ACC112 (cell line): ENCODE measurements at regions not wholly inside any gene's neighbourhood (a gene's known extent, or its start where the extent isn't known, plus 50 kb on each side); places are given as distances from the start of the nearest gene placed in this dataset.
"Not testable (repeated sequence)": the region's sequence is repeated elsewhere in the genome, so short reads cannot be mapped to it uniquely, and the experiment has no call there.

Source experiments
- H2AFZ ChIP-seq: fragments of 200-600 bp; sonication (generic); one replicate; pipeline ENCODE4 v1.6.0; 2017; ENCODE audit warnings: antibody characterized with exemption, low read length; ENCODE audit not compliant: unreplicated experiment
- H3K27ac ChIP-seq: fragments of 200-600 bp; sonication (generic); 2 replicates; pipeline ENCODE4 v1.5.1; 2014; ENCODE audit warnings: low read depth, mild to moderate bottlenecking, antibody characterized with exemption, low read length, moderate library complexity
- H3K27me3 ChIP-seq: fragments of 200-600 bp; sonication (generic); 2 replicates; pipeline ENCODE4 v1.6.1; 2014; ENCODE audit warnings: mild to moderate bottlenecking, antibody characterized with exemption, low read length, moderate library complexity, mixed read lengths; ENCODE audit not compliant: insufficient read depth
- H3K36me3 ChIP-seq: fragments of 200-600 bp; sonication (generic); 2 replicates; pipeline ENCODE4 v1.6.1; 2016; ENCODE audit warnings: mild to moderate bottlenecking, antibody characterized with exemption, low read length, moderate library complexity, mixed read lengths; ENCODE audit not compliant: insufficient read depth
- H3K4me1 ChIP-seq: fragments of 200-600 bp; sonication (generic); one replicate; pipeline ENCODE4 v1.6.1; 2016; ENCODE audit warnings: low read length, mixed read lengths; ENCODE audit not compliant: insufficient read depth, unreplicated experiment, control insufficient read depth
- H3K4me3 ChIP-seq: fragments of 200-600 bp; sonication (generic); 2 replicates; pipeline ENCODE4 v1.5.1; 2014; ENCODE audit warnings: mild to moderate bottlenecking, low read depth, low read length
- H3K79me2 ChIP-seq: fragments of 200-600 bp; sonication (generic); one replicate; pipeline ENCODE4 v1.6.0; 2016; ENCODE audit warnings: low read length; ENCODE audit not compliant: control insufficient read depth, unreplicated experiment, insufficient read depth

- H3K27ac ChIP-seq, H3K4me1 ChIP-seq, H2AFZ ChIP-seq, H3K4me3 ChIP-seq, H3K79me2 ChIP-seq, H3K27me3 ChIP-seq, H3K36me3 ChIP-seq: not testable (repeated sequence)
These were observed 1248.6 kb upstream of the CDH9 start for GRCh38 chr5:28287021-28287420.

GRCh38 chr5:28286566-28286965 is 1248.2 kb upstream of the CDH9 start:
- no peak overlapping the region for H2AFZ ChIP-seq
- no peaks in the 10 kb centered on the region for H3K4me1 ChIP-seq
- no peak overlapping the region for H3K27ac ChIP-seq
- no peaks in the 10 kb centered on the region for H3K79me2 ChIP-seq
- no peaks in the 10 kb centered on the region for H3K36me3 ChIP-seq
- H3K27me3 ChIP-seq = no peaks in the 10 kb centered on the region
- H3K4me3 ChIP-seq = no peak overlapping the region

GRCh38 chr5:28284788-28285187 is 1246.4 kb upstream of the CDH9 start:
- Histone ChIP-seq H2AFZ (no peak overlapping the region), H3K36me3 (no peaks in the 10 kb centered on the region), H3K27me3 (no peaks in the 10 kb centered on the region), H3K4me1 (no peaks in the 10 kb centered on the region), H3K27ac (no peak overlapping the region), H3K79me2 (no peaks in the 10 kb centered on the region), H3K4me3 (no peak overlapping the region)

GRCh38 chr5:28281351-28281750 is 1243.0 kb upstream of the CDH9 start:
- no peaks in the 10 kb centered on the region for H3K4me1 ChIP-seq
- no peaks in the 10 kb centered on the region for H3K36me3 ChIP-seq
- no peak overlapping the region for H3K4me3 ChIP-seq
- H3K27ac ChIP-seq = no peak overlapping the region
- H3K79me2 ChIP-seq = no peaks in the 10 kb centered on the region
- H2AFZ ChIP-seq = no peak overlapping the region
- no peaks in the 10 kb centered on the region for H3K27me3 ChIP-seq

GRCh38 chr5:28275931-28276330 is 1237.5 kb upstream of the CDH9 start:
- no peak overlapping the region for H2AFZ ChIP-seq
- no peak overlapping the region for H3K27ac ChIP-seq
- H3K36me3 ChIP-seq = no peaks in the 10 kb centered on the region
- no peaks in the 10 kb centered on the region for H3K79me2 ChIP-seq
- H3K4me1 ChIP-seq = no peaks in the 10 kb centered on the region
- no peak overlapping the region for H3K4me3 ChIP-seq
- H3K27me3 ChIP-seq = no peaks in the 10 kb centered on the region

- Histone ChIP-seq H2AFZ (no peak overlapping the region), H3K27ac (no peak overlapping the region), H3K4me3 (no peak overlapping the region), H3K27me3 (no peaks in the 10 kb centered on the region), H3K79me2 (no peaks in the 10 kb centered on the region), H3K4me1 (no peaks in the 10 kb centered on the region), H3K36me3 (no peaks in the 10 kb centered on the region)
These were observed 1231.6 kb upstream of the CDH9 start for GRCh38 chr5:28269978-28270377.

- H3K27ac ChIP-seq = no peak overlapping the region
- no peaks in the 10 kb centered on the region for H3K36me3 ChIP-seq
- H3K27me3 ChIP-seq = no peaks in the 10 kb centered on the region
- H3K4me1 ChIP-seq = no peaks in the 10 kb centered on the region
- no peak overlapping the region for H3K4me3 ChIP-seq
- no peaks in the 10 kb centered on the region for H3K79me2 ChIP-seq
- H2AFZ ChIP-seq = no peak overlapping the region
These were observed 1227.5 kb upstream of the CDH9 start for GRCh38 chr5:28265877-28266276.

- Histone ChIP-seq H3K79me2 (no peaks in the 10 kb centered on the region), H3K27me3 (no peaks in the 10 kb centered on the region), H3K36me3 (no peaks in the 10 kb centered on the region), H3K4me3 (no peak overlapping the region), H3K4me1 (no peaks in the 10 kb centered on the region), H2AFZ (no peak overlapping the region), H3K27ac (no peak overlapping the region)
These were observed 1216.5 kb upstream of the CDH9 start for GRCh38 chr5:28254846-28255245.

GRCh38 chr5:28253431-28253830 is 1215.0 kb upstream of the CDH9 start:
- no peak overlapping the region for H3K27ac ChIP-seq
- no peaks in the 10 kb centered on the region for H3K36me3 ChIP-seq
- no peak overlapping the region for H3K4me3 ChIP-seq
- H3K27me3 ChIP-seq = no peaks in the 10 kb centered on the region
- H3K79me2 ChIP-seq = no peaks in the 10 kb centered on the region
- no peak overlapping the region for H2AFZ ChIP-seq
- no peaks in the 10 kb centered on the region for H3K4me1 ChIP-seq

- H3K4me3 ChIP-seq = no peak overlapping the region
- no peaks in the 10 kb centered on the region for H3K27me3 ChIP-seq
- H3K79me2 ChIP-seq = no peaks in the 10 kb centered on the region
- H2AFZ ChIP-seq = no peak overlapping the region
- no peak overlapping the region for H3K27ac ChIP-seq
- no peaks in the 10 kb centered on the region for H3K36me3 ChIP-seq
- no peaks in the 10 kb centered on the region for H3K4me1 ChIP-seq
These were observed 1211.5 kb upstream of the CDH9 start for GRCh38 chr5:28249771-28250415.

- no peaks in the 10 kb centered on the region for H3K4me1 ChIP-seq
- no peaks in the 10 kb centered on the region for H3K27me3 ChIP-seq
- no peaks in the 10 kb centered on the region for H3K36me3 ChIP-seq
- H3K79me2 ChIP-seq = no peaks in the 10 kb centered on the region
- no peak overlapping the region for H3K4me3 ChIP-seq
- no peak overlapping the region for H2AFZ ChIP-seq
- H3K27ac ChIP-seq = no peak overlapping the region
These were observed 1196.1 kb upstream of the CDH9 start for GRCh38 chr5:28234356-28234968.
